Astrocyte (in vitro differentiated cells and primary cell): ENCODE measurements at regions not wholly inside any gene's neighbourhood (a gene's known extent, or its start where the extent isn't known, plus 50 kb on each side); places are given as distances from the start of the nearest gene placed in this dataset.

ENCODE experiments used
- DNase-seq: peaks from one replicate; pipeline ENCODE4 v3.0.0-alpha.2; 2010; ENCODE audit warnings: low read depth
- FAIRE-seq: peaks from 2 replicates; lab custom pipeline; 2011; peaks lifted over from hg19 to GRCh38; lab: Jason Lieb, UNC
- H2AFZ ChIP-seq: 2 replicates; pipeline ENCODE4 v1.6.0; 2012; ENCODE audit warnings: low read depth, low read length, inconsistent platforms
- H3K27ac ChIP-seq: 2 replicates; pipeline ENCODE4 v1.5.1; 2011; ENCODE audit warnings: low read depth, low read length, inconsistent platforms
- H3K27me3 ChIP-seq: 2 replicates; pipeline ENCODE4 v1.6.0; 2011; ENCODE audit warnings: low read length, inconsistent platforms; ENCODE audit not compliant: insufficient read depth
- H3K36me3 ChIP-seq: 2 replicates; pipeline ENCODE4 v1.5.1; 2011; ENCODE audit warnings: low read length, inconsistent platforms; ENCODE audit not compliant: insufficient read depth
- H3K4me1 ChIP-seq: 2 replicates; pipeline ENCODE4 v1.5.1; 2011; ENCODE audit warnings: low read length, inconsistent platforms; ENCODE audit not compliant: insufficient read depth
- H3K4me2 ChIP-seq: 2 replicates; pipeline ENCODE4 v1.6.0; 2012; ENCODE audit warnings: low read length, inconsistent platforms
- H3K4me3 ChIP-seq: 2 replicates; pipeline ENCODE4 v1.5.1; 2011; ENCODE audit warnings: low read depth, mild to moderate bottlenecking, low read length, inconsistent platforms; ENCODE audit not compliant: insufficient read depth
- H3K79me2 ChIP-seq: 2 replicates; pipeline ENCODE4 v1.6.0; 2012; ENCODE audit warnings: mild to moderate bottlenecking, low read length, inconsistent platforms; ENCODE audit not compliant: insufficient read depth
- H3K9ac ChIP-seq: 2 replicates; pipeline ENCODE4 v1.6.0; 2012; ENCODE audit warnings: mild to moderate bottlenecking, low read length, inconsistent platforms
- H3K9me3 ChIP-seq: 2 replicates; pipeline ENCODE4 v1.5.1; 2012; ENCODE audit warnings: low read depth, mild to moderate bottlenecking, low read length, inconsistent platforms; ENCODE audit not compliant: insufficient read depth
- H4K20me1 ChIP-seq: 2 replicates; pipeline ENCODE4 v1.6.0; 2012; ENCODE audit warnings: low read length, inconsistent platforms; ENCODE audit not compliant: insufficient read depth
- H3K27ac Mint-ChIP-seq: one replicate; pipeline ENCODE4 v1.8.0; 2021; ENCODE audit warnings: mild to moderate bottlenecking, mixed read lengths; ENCODE audit not compliant: unreplicated experiment
- H3K27me3 Mint-ChIP-seq: one replicate; pipeline ENCODE4 v1.8.0; 2021; ENCODE audit warnings: low read depth, mixed read lengths; ENCODE audit not compliant: unreplicated experiment
- H3K36me3 Mint-ChIP-seq: one replicate; pipeline ENCODE4 v1.8.0; 2021; ENCODE audit warnings: low read depth, mixed read lengths; ENCODE audit not compliant: unreplicated experiment
- H3K4me1 Mint-ChIP-seq: one replicate; pipeline ENCODE4 v1.8.0; 2021; ENCODE audit warnings: low read depth, mixed read lengths; ENCODE audit not compliant: unreplicated experiment
- H3K4me3 Mint-ChIP-seq: one replicate; pipeline ENCODE4 v1.8.0; 2021; ENCODE audit warnings: mild to moderate bottlenecking, moderate library complexity, mixed read lengths; ENCODE audit not compliant: unreplicated experiment
- H3K9me3 Mint-ChIP-seq: one replicate; pipeline ENCODE4 v1.8.0; 2021; ENCODE audit warnings: mild to moderate bottlenecking, mixed read lengths; ENCODE audit not compliant: unreplicated experiment
- EZH2 ChIP-seq: IDR thresholded peaks from 2 replicates; pipeline ENCODE4 v1.6.1; 2012; ENCODE audit warnings: mild to moderate bottlenecking, low read length, inconsistent platforms; ENCODE audit not compliant: insufficient read depth
- TF ChIP-seq, protein P1 (sequence below): IDR thresholded peaks from 2 replicates; pipeline ENCODE4 v1.5.1; 2011; ENCODE audit warnings: low read depth, mild to moderate bottlenecking, inconsistent platforms, low read length, moderate library complexity; ENCODE audit not compliant: insufficient read depth

DNA sequence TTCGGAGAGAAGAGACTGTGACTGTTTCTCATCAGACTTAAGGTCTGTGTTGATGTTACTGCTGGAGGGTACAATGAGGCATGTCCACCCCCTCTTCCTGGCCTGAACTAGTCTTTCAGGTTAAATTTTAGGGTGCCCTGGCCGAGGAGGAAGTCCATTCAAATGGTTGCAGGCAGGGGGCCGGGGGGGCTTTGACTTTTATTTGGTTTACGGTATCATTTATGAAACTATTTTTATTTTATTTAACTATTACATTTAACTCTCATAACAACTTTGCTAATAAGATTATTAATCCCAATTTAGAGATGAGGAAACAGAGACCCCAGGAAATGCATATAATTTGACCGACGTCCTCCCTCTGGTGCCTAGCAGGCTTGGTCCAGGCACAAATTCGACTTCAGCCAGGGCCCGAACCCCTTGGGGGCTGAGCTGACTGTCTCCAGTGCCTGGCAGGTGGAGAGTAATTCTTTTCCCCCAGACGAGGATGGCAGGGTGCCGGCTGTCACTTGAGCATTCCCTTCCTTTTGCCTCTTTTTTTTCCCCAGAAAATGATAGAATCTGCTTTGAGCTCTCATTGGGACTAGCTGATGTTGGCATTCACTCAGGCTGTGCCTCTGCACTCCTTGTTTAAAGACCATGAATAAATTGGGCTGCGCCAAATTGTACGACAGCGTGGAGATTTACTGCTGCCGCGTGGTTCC lies 255.3 kb upstream of the SALL3 start:
- H3K4me2 ChIP-seq, result no peak overlapping the region
- FAIRE-seq (no peak), DNase-seq (no peak)
- no peak overlapping the region for H3K4me3 ChIP-seq
- H3K4me1 ChIP-seq, result no peaks in the 10 kb centered on the region
- H3K9me3 ChIP-seq, result peaks cover 3% of the 10 kb centered on the region
- no peaks in the 10 kb centered on the region for H3K36me3 ChIP-seq
- H3K36me3 Mint-ChIP-seq, result no peaks in the 10 kb centered on the region
- no peaks in the 10 kb centered on the region for H4K20me1 ChIP-seq
- H3K27ac ChIP-seq, result no peak overlapping the region
- no peak overlapping the region for H3K4me3 Mint-ChIP-seq
- H3K9me3 Mint-ChIP-seq, result peaks cover 23% of the 10 kb centered on the region
- no peaks in the 10 kb centered on the region for H3K4me1 Mint-ChIP-seq
- peaks cover 11% of the 10 kb centered on the region for H3K27me3 Mint-ChIP-seq
- no peak overlapping the region for H3K27ac Mint-ChIP-seq
- H3K27me3 ChIP-seq, result peaks cover 2% of the 10 kb centered on the region
- H2AFZ ChIP-seq, result no peak overlapping the region
- H3K9ac ChIP-seq, result no peak overlapping the region
- TF ChIP-seq, protein P1, sequence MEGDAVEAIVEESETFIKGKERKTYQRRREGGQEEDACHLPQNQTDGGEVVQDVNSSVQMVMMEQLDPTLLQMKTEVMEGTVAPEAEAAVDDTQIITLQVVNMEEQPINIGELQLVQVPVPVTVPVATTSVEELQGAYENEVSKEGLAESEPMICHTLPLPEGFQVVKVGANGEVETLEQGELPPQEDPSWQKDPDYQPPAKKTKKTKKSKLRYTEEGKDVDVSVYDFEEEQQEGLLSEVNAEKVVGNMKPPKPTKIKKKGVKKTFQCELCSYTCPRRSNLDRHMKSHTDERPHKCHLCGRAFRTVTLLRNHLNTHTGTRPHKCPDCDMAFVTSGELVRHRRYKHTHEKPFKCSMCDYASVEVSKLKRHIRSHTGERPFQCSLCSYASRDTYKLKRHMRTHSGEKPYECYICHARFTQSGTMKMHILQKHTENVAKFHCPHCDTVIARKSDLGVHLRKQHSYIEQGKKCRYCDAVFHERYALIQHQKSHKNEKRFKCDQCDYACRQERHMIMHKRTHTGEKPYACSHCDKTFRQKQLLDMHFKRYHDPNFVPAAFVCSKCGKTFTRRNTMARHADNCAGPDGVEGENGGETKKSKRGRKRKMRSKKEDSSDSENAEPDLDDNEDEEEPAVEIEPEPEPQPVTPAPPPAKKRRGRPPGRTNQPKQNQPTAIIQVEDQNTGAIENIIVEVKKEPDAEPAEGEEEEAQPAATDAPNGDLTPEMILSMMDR, result no peak
- TF ChIP-seq EZH2, result no peak
- no peaks in the 10 kb centered on the region for H3K79me2 ChIP-seq

DNA sequence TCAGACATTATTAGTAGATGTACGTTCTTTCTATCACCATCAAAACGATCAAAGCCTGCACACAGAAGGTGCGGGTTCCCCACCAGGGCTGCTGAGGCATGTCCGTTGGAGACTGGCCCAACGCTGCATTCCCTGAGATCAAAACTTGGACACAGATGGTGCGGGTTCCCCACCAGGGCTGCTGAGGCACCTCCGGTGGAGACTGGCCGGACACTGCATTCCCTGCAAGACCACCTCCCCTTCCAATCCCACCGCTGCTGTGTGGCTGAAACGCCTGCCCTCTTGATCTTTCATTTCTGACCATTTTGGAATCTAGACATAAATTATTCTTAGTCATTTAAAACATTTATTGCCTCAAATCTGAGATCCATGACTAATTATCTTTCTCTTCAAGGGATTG lies 254.2 kb upstream of the SALL3 start:
- Mint-ChIP-seq H3K27me3 (peaks cover 11% of the 10 kb centered on the region), H3K36me3 (no peaks in the 10 kb centered on the region), H3K4me1 (no peaks in the 10 kb centered on the region), H3K4me3 (no peak overlapping the region), H3K9me3 (peaks cover 17% of the 10 kb centered on the region), H3K27ac (no peak overlapping the region)
- Histone ChIP-seq H3K4me1 (no peaks in the 10 kb centered on the region), H3K4me3 (no peak overlapping the region), H2AFZ (no peak overlapping the region), H3K9ac (no peak overlapping the region), H3K36me3 (no peaks in the 10 kb centered on the region), H4K20me1 (no peaks in the 10 kb centered on the region), H3K27ac (no peak overlapping the region), H3K9me3 (no peaks in the 10 kb centered on the region), H3K4me2 (no peak overlapping the region), H3K79me2 (no peaks in the 10 kb centered on the region), H3K27me3 (peaks cover 2% of the 10 kb centered on the region)
- DNase-seq (no peak), FAIRE-seq (no peak)
- no peak for TF ChIP-seq EZH2
- TF ChIP-seq, protein P1, result no peak

DNA sequence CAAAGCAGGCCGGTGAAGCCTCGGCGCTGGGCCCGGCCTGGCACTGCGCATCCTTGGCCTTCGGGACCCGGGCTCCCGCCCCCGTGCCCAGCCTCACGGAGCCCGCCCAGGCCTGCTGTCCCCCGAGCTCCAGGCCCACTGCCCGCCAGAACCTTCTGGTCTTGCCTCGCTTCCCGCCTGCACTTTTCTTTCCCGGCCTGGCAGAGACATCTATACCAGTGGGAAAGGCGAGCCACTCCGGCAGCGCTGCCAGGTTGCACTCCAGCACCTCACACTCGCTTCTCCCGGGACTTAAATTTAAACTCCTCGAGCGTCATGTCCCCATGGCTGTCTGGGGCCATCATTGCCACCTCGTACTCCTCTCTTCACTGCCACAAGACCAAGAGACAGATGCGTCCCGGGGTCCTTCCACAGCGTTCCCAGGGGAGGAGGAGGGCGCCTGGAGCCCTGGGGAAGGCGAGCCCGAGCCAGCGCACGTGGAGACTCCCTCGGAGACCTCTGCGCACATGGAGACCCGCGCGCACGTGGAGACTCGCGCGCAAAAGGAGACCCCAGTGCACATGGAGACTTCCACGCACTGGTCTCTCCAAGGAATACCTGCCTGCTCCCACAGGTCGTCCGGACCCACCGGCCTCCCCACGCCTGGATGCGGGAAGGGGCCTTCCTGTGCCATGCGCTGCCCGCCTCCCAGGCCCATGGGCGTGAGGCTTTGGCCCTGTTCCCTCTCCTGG lies 253.1 kb upstream of the SALL3 start:
- Histone ChIP-seq H3K9me3 (no peaks in the 10 kb centered on the region), H4K20me1 (no peaks in the 10 kb centered on the region), H3K4me2 (no peak overlapping the region), H3K9ac (no peak overlapping the region), H3K27me3 (peaks cover 2% of the 10 kb centered on the region), H3K4me3 (no peak overlapping the region), H3K36me3 (no peaks in the 10 kb centered on the region), H3K4me1 (no peaks in the 10 kb centered on the region), H2AFZ (no peak overlapping the region), H3K27ac (no peak overlapping the region), H3K79me2 (no peaks in the 10 kb centered on the region)
- H3K4me1 Mint-ChIP-seq, result no peaks in the 10 kb centered on the region
- TF ChIP-seq, protein P1, result no peak
- no peak for TF ChIP-seq EZH2
- H3K27me3 Mint-ChIP-seq, result peaks cover 10% of the 10 kb centered on the region
- peaks cover 17% of the 10 kb centered on the region for H3K9me3 Mint-ChIP-seq
- DNase-seq, result no peak
- no peak overlapping the region for H3K4me3 Mint-ChIP-seq
- no peak overlapping the region for H3K27ac Mint-ChIP-seq
- no peak for FAIRE-seq
- H3K36me3 Mint-ChIP-seq, result no peaks in the 10 kb centered on the region
